Lower leg skin (tissue), 4 donors: ENCODE measurements at regions not wholly inside any gene's neighbourhood (a gene's known extent, or its start where the extent isn't known, plus 50 kb on each side); places are given as distances from the start of the nearest gene placed in this dataset.
"Not testable (repeated sequence)": the region's sequence is repeated elsewhere in the genome, so short reads cannot be mapped to it uniquely, and the experiment has no call there.

Source experiments
- DNase-seq, 2 donors: peaks; one replicate each; pipeline ENCODE4 v3.0.0-alpha.2; 2019; ENCODE audit warnings: low spot score in 2 of 2
- H3K4me3 ChIP-seq: fragments of 200-600 bp; sonication (generic); 2 replicates; pipeline ENCODE4 v1.5.1; 2017; ENCODE audit warnings: mild to moderate bottlenecking, low read depth; ENCODE audit not compliant: poor library complexity, severe bottlenecking
- CTCF ChIP-seq, 3 donors: fragments of 450-650 bp; IDR thresholded peaks; one replicate each; pipeline ENCODE4 v1.5.1; 2016; ENCODE audit warnings: antibody characterized with exemption in 3 of 3, mild to moderate bottlenecking in 3 of 3, moderate library complexity in 2 of 3
- POLR2A ChIP-seq, 2 donors: fragments of 450-650 bp; IDR thresholded peaks; one replicate each; pipeline ENCODE4 v1.6.1; 2016 to 2017; ENCODE audit warnings: antibody characterized with exemption in 2 of 2, mild to moderate bottlenecking in 1 of 2, moderate library complexity in 1 of 2
- WGBS, 2 donors: methylation state at CpG; one replicate each; pipeline ENCODE4 v1.1.5; 2018; 5-methylcytosine and 5-hydroxymethylcytosine counted together
- intact Hi-C: fragments of 100-400 bp; cut with DNase I; formaldehyde crosslinking; loops from one replicate; pipeline ENCODE4 v1.15.0; 2023; ENCODE audit warnings: low total_unique reads

- WGBS, 2 donors, result 47 to 72% methylated on average over 2 of the region's 2 CpGs
- TF ChIP-seq POLR2A (IDR thresholded peaks at IDR 0.05) (no peak), CTCF (IDR thresholded peaks at IDR 0.05) (no peak)
- H3K4me3 ChIP-seq, result no peak overlapping the region
- DNase-seq, result no peak
- intact Hi-C loops, result no loop called here
These were observed 431.0 kb downstream of the SMARCA1 start for GRCh38 chrX:129092242-129092641.

- intact Hi-C loops, result no loop called here
- no peak for TF ChIP-seq POLR2A (IDR thresholded peaks at IDR 0.05)
- no peak for TF ChIP-seq CTCF (IDR thresholded peaks at IDR 0.05)
- no peak for DNase-seq
- H3K4me3 ChIP-seq, result no peak overlapping the region
- 29 to 53% methylated on average over 2 of the region's 2 CpGs for WGBS, 2 donors
These were observed 432.2 kb downstream of the SMARCA1 start for GRCh38 chrX:129091097-129091496.

GRCh38 chrX:129086802-129087201 is 436.5 kb downstream of the SMARCA1 start:
- WGBS, 2 donors, result 93% methylated on average over 4 of the region's 7 CpGs; no CpG with 5 or more reads in 1 of the 2 donors
- no peak for DNase-seq
- H3K4me3 ChIP-seq, result no peak overlapping the region
- intact Hi-C loops, result no loop called here
- no peak for TF ChIP-seq POLR2A (IDR thresholded peaks at IDR 0.05)
- no peak for TF ChIP-seq CTCF (IDR thresholded peaks at IDR 0.05)

GRCh38 chrX:129084291-129084690 is 439.0 kb downstream of the SMARCA1 start:
- intact Hi-C loops, DNase-seq: not testable (repeated sequence)

GRCh38 chrX:129077424-129078170 is 445.7 kb downstream of the SMARCA1 start:
- intact Hi-C loops, result no loop called here
- WGBS, 2 donors, result 22 to 38% methylated on average over 3 of the region's 3 CpGs
- no peak for DNase-seq
- H3K4me3 ChIP-seq, result no peak overlapping the region
- TF ChIP-seq POLR2A (IDR thresholded peaks at IDR 0.05) (no peak), CTCF (IDR thresholded peaks at IDR 0.05) (no peak)

More at GRCh38 chrX:129084291-129084690, 439.0 kb downstream of the SMARCA1 start:
- H3K4me3 ChIP-seq, result not testable (repeated sequence)
- WGBS, 2 donors, result 98 to 99% methylated on average over 3 of the region's 3 CpGs

- no peak for TF ChIP-seq CTCF (IDR thresholded peaks at IDR 0.05)
- TF ChIP-seq POLR2A (IDR thresholded peaks at IDR 0.05), result no peak
- intact Hi-C loops, result no loop called here
- no peak overlapping the region for H3K4me3 ChIP-seq
- DNase-seq, result no peak
- 11 to 27% methylated on average over 2 of the region's 2 CpGs for WGBS, 2 donors
These were observed 451.9 kb downstream of the SMARCA1 start for GRCh38 chrX:129071390-129071789.
